OCI-LY7 (cell line): ENCODE measurements at regions not wholly inside any gene's neighbourhood (a gene's known extent, or its start where the extent isn't known, plus 50 kb on each side); places are given as distances from the start of the nearest gene placed in this dataset.

Experiments used
- EZH2phosphoT487 ChIP-seq: fragments of 200-600 bp; sonication (generic); IDR thresholded peaks from 2 replicates; pipeline ENCODE4 v1.6.1; 2018; ENCODE audit warnings: low read depth, borderline replicate concordance, mild to moderate bottlenecking, mixed run types, antibody characterized with exemption, low read length, moderate library complexity, mixed read lengths
- TF ChIP-seq, protein P1 (sequence below): fragments of 200-600 bp; sonication (generic); conservative IDR thresholded peaks from 2 replicates; pipeline ENCODE4 v1.5.1; 2014; ENCODE audit warnings: mild to moderate bottlenecking, antibody characterized with exemption, low read length, moderate library complexity, mixed read lengths

- TF ChIP-seq, protein P1, sequence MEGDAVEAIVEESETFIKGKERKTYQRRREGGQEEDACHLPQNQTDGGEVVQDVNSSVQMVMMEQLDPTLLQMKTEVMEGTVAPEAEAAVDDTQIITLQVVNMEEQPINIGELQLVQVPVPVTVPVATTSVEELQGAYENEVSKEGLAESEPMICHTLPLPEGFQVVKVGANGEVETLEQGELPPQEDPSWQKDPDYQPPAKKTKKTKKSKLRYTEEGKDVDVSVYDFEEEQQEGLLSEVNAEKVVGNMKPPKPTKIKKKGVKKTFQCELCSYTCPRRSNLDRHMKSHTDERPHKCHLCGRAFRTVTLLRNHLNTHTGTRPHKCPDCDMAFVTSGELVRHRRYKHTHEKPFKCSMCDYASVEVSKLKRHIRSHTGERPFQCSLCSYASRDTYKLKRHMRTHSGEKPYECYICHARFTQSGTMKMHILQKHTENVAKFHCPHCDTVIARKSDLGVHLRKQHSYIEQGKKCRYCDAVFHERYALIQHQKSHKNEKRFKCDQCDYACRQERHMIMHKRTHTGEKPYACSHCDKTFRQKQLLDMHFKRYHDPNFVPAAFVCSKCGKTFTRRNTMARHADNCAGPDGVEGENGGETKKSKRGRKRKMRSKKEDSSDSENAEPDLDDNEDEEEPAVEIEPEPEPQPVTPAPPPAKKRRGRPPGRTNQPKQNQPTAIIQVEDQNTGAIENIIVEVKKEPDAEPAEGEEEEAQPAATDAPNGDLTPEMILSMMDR, result no peak
- no peak for TF ChIP-seq EZH2phosphoT487
Observed at GRCh38 chr3:177601152-177601551, 403.9 kb upstream of the TBL1XR1 start.
